GM23338 (cell line): ENCODE measurements at regions not wholly inside any gene's neighbourhood (a gene's known extent, or its start where the extent isn't known, plus 50 kb on each side); places are given as distances from the start of the nearest gene placed in this dataset.

Experiments
- ATAC-seq: fragments of 200-7000 bp; cut with Tn5 transposase; 3 replicates; pipeline ENCODE4 v1.9.1; 2020
- DNase-seq: peaks from one replicate; pipeline ENCODE4 v3.0.0-alpha.2; 2015; ENCODE audit warnings: low spot score
- H2AFZ ChIP-seq: fragments of 200-600 bp; sonication (generic); 2 replicates; pipeline ENCODE4 v1.8.0; 2016; ENCODE audit warnings: antibody characterized with exemption, mild to moderate bottlenecking, moderate library complexity
- H3F3A ChIP-seq: fragments of 200-600 bp; sonication (generic); replicated peaks from 2 replicates; pipeline ENCODE4 v1.8.0; 2017; ENCODE audit warnings: antibody characterized with exemption, mixed run types, low read depth
- H3K27ac ChIP-seq: fragments of 200-600 bp; sonication (generic); 2 replicates; pipeline ENCODE4 v1.6.1; 2016; ENCODE audit warnings: low read depth
- H3K27me3 ChIP-seq: fragments of 200-600 bp; sonication (generic); 2 replicates; pipeline ENCODE4 v1.8.0; 2016; ENCODE audit warnings: mild to moderate bottlenecking, mixed run types, moderate library complexity; ENCODE audit not compliant: insufficient read depth
- H3K36me3 ChIP-seq: fragments of 200-600 bp; sonication (generic); 2 replicates; pipeline ENCODE4 v1.8.0; 2016; ENCODE audit warnings: mild to moderate bottlenecking; ENCODE audit not compliant: insufficient read depth
- H3K4me1 ChIP-seq: fragments of 200-600 bp; sonication (generic); 2 replicates; pipeline ENCODE4 v1.8.0; 2016; ENCODE audit warnings: mild to moderate bottlenecking, moderate library complexity; ENCODE audit not compliant: insufficient read depth
- H3K4me2 ChIP-seq: fragments of 200-600 bp; sonication (generic); 2 replicates; pipeline ENCODE4 v1.7.1; 2017; ENCODE audit warnings: mixed run types
- H3K4me3 ChIP-seq: fragments of 200-600 bp; sonication (generic); 2 replicates; pipeline ENCODE4 v1.6.1; 2016; ENCODE audit warnings: mixed run types
- H3K79me2 ChIP-seq: fragments of 200-600 bp; sonication (generic); replicated peaks from 2 replicates; pipeline ENCODE4 v1.8.0; 2017; ENCODE audit warnings: mild to moderate bottlenecking; ENCODE audit not compliant: insufficient read depth
- H3K9me2 ChIP-seq: fragments of 200-600 bp; sonication (generic); 2 replicates; pipeline ENCODE4 v1.8.0; 2017; ENCODE audit not compliant: insufficient read depth
- H4K20me1 ChIP-seq: fragments of 200-600 bp; sonication (generic); replicated peaks from 2 replicates; pipeline ENCODE4 v1.8.0; 2017; ENCODE audit warnings: mild to moderate bottlenecking; ENCODE audit not compliant: insufficient read depth
- H3K27ac Mint-ChIP-seq: 2 replicates; pipeline ENCODE4 v1.8.0; 2020; ENCODE audit warnings: inconsistent platforms, mild to moderate bottlenecking, moderate library complexity, mixed read lengths
- H3K27me3 Mint-ChIP-seq: 3 replicates; pipeline ENCODE4 v1.8.0; 2022; ENCODE audit warnings: low read depth, mild to moderate bottlenecking, moderate library complexity, mixed read lengths, inconsistent platforms; ENCODE audit not compliant: insufficient read depth, poor library complexity
- H3K36me3 Mint-ChIP-seq: 3 replicates; pipeline ENCODE4 v1.8.0; 2021; ENCODE audit warnings: low read depth, mild to moderate bottlenecking, inconsistent platforms, moderate library complexity, mixed read lengths
- H3K4me1 Mint-ChIP-seq: 3 replicates; pipeline ENCODE4 v1.8.0; 2020; ENCODE audit warnings: mild to moderate bottlenecking, inconsistent platforms, mixed read lengths
- H3K4me3 Mint-ChIP-seq: 3 replicates; pipeline ENCODE4 v1.8.0; 2021; ENCODE audit warnings: moderate library complexity, mild to moderate bottlenecking, inconsistent platforms, mixed read lengths
- H3K9me3 Mint-ChIP-seq: 3 replicates; pipeline ENCODE4 v1.8.0; 2020; ENCODE audit warnings: moderate library complexity, mild to moderate bottlenecking, inconsistent platforms, mixed read lengths
- EZH2phosphoT487 ChIP-seq: fragments of 200-600 bp; sonication (generic); IDR thresholded peaks from one replicate; pipeline ENCODE4 v1.8.1; 2018; ENCODE audit warnings: antibody characterized with exemption; ENCODE audit not compliant: unreplicated experiment
- JUNB ChIP-seq: IDR thresholded peaks from one replicate; pipeline ENCODE4 v1.6.1; 2016; ENCODE audit warnings: antibody characterized with exemption; ENCODE audit not compliant: unreplicated experiment
- POLR2AphosphoS5 ChIP-seq: IDR thresholded peaks from 2 replicates; pipeline ENCODE4 v1.6.1; 2016; ENCODE audit warnings: antibody characterized with exemption, low read depth
- STAT1 ChIP-seq: IDR thresholded peaks from one replicate; pipeline ENCODE4 v1.6.1; 2016; ENCODE audit warnings: antibody characterized with exemption; ENCODE audit not compliant: unreplicated experiment
- ZNF331 ChIP-seq: fragments of 250-450 bp; sonication (Bioruptor Pico); IDR thresholded peaks from 2 replicates; pipeline ENCODE4 v1.5.0; 2020; ENCODE audit warnings: low read depth, mild to moderate bottlenecking, moderate library complexity
- TF ChIP-seq, protein P1 (sequence below): fragments of 250-450 bp; sonication (Bioruptor Pico); IDR thresholded peaks from 2 replicates; pipeline ENCODE4 v1.5.0; 2020; ENCODE audit warnings: mild to moderate bottlenecking, moderate library complexity
- TF ChIP-seq, protein P2 (sequence below): IDR thresholded peaks from 2 replicates; pipeline ENCODE4 v1.6.1; 2016; ENCODE audit warnings: antibody characterized with exemption
- TF ChIP-seq, protein P3 (sequence below), 2 experiments: fragments of 200-600 bp in 1 of 2; sonication (generic) in 1 of 2; conservative IDR thresholded peaks; 2 replicates each; pipeline versions ENCODE4 v1.5.1 to v1.6.1; 2016 to 2017; ENCODE audit warnings: antibody characterized with exemption in 2 of 2, low read depth in 2 of 2, mild to moderate bottlenecking in 2 of 2, moderate library complexity in 1 of 2
- TF ChIP-seq, protein P4 (sequence below): IDR thresholded peaks from one replicate; pipeline ENCODE4 v1.6.1; 2018; ENCODE audit warnings: antibody characterized with exemption; ENCODE audit not compliant: unreplicated experiment

DNA sequence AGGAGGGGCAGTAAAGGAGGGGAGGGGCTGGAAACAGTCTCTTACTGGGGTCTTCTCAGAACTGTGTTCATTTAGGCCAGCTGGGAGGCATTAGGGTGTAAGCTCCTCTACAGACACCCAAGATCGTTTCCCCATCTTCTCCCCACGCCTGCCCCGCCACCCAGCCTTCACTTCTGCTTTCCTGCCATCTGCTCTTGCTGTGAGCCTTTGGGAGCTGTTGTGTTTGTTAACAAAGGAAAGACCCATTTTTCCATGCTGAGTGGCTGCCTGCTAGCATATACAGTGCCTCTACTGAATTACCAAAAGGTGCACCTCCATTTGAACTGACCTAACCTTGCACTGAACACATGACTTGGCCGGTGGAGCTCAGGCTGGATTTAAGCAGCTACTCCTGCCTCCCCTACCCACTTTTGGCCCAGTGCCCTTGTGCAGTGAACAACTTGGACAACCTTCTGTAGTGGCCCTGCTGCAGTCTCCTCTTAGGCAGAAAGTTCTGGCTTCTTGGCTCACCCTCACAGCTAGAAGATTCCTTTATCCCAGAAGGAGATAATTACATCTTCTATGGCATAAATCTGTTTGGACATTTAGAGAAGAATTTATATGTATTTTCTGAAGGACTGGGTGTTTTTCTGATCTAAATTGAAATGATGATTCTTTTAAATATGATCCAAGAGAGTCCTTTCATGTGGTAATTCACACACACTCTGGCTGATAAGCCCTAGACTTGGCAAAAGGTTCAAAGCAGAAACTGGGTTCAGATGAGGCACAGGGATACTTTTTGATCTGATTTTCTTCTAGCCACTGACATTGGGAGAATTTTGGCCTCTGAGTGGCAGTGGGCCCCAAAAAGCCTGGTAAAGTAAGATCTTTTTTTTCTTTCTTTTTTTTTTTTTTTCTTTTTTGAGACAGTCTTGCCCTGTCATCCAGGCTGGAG, 81.9 kb upstream of the HNF1B start:
- Histone ChIP-seq H3K27ac (no peak overlapping the region), H3K4me3 (no peak overlapping the region), H3K9me2 (peaks cover 4% of the 10 kb centered on the region), H3K27me3 (no peaks in the 10 kb centered on the region), H3K4me1 (peaks cover 19% of the 10 kb centered on the region), H3F3A (no peaks in the 10 kb centered on the region), H3K79me2 (no peaks in the 10 kb centered on the region), H2AFZ (no peak overlapping the region), H4K20me1 (no peaks in the 10 kb centered on the region), H3K4me2 (no peak overlapping the region), H3K36me3 (no peaks in the 10 kb centered on the region)
- H3K27ac Mint-ChIP-seq: no peak overlapping the region
- H3K4me1 Mint-ChIP-seq: peaks cover 15% of the 10 kb centered on the region
- no peak for TF ChIP-seq POLR2AphosphoS5
- TF ChIP-seq EZH2phosphoT487: no peak
- TF ChIP-seq, protein P1, sequence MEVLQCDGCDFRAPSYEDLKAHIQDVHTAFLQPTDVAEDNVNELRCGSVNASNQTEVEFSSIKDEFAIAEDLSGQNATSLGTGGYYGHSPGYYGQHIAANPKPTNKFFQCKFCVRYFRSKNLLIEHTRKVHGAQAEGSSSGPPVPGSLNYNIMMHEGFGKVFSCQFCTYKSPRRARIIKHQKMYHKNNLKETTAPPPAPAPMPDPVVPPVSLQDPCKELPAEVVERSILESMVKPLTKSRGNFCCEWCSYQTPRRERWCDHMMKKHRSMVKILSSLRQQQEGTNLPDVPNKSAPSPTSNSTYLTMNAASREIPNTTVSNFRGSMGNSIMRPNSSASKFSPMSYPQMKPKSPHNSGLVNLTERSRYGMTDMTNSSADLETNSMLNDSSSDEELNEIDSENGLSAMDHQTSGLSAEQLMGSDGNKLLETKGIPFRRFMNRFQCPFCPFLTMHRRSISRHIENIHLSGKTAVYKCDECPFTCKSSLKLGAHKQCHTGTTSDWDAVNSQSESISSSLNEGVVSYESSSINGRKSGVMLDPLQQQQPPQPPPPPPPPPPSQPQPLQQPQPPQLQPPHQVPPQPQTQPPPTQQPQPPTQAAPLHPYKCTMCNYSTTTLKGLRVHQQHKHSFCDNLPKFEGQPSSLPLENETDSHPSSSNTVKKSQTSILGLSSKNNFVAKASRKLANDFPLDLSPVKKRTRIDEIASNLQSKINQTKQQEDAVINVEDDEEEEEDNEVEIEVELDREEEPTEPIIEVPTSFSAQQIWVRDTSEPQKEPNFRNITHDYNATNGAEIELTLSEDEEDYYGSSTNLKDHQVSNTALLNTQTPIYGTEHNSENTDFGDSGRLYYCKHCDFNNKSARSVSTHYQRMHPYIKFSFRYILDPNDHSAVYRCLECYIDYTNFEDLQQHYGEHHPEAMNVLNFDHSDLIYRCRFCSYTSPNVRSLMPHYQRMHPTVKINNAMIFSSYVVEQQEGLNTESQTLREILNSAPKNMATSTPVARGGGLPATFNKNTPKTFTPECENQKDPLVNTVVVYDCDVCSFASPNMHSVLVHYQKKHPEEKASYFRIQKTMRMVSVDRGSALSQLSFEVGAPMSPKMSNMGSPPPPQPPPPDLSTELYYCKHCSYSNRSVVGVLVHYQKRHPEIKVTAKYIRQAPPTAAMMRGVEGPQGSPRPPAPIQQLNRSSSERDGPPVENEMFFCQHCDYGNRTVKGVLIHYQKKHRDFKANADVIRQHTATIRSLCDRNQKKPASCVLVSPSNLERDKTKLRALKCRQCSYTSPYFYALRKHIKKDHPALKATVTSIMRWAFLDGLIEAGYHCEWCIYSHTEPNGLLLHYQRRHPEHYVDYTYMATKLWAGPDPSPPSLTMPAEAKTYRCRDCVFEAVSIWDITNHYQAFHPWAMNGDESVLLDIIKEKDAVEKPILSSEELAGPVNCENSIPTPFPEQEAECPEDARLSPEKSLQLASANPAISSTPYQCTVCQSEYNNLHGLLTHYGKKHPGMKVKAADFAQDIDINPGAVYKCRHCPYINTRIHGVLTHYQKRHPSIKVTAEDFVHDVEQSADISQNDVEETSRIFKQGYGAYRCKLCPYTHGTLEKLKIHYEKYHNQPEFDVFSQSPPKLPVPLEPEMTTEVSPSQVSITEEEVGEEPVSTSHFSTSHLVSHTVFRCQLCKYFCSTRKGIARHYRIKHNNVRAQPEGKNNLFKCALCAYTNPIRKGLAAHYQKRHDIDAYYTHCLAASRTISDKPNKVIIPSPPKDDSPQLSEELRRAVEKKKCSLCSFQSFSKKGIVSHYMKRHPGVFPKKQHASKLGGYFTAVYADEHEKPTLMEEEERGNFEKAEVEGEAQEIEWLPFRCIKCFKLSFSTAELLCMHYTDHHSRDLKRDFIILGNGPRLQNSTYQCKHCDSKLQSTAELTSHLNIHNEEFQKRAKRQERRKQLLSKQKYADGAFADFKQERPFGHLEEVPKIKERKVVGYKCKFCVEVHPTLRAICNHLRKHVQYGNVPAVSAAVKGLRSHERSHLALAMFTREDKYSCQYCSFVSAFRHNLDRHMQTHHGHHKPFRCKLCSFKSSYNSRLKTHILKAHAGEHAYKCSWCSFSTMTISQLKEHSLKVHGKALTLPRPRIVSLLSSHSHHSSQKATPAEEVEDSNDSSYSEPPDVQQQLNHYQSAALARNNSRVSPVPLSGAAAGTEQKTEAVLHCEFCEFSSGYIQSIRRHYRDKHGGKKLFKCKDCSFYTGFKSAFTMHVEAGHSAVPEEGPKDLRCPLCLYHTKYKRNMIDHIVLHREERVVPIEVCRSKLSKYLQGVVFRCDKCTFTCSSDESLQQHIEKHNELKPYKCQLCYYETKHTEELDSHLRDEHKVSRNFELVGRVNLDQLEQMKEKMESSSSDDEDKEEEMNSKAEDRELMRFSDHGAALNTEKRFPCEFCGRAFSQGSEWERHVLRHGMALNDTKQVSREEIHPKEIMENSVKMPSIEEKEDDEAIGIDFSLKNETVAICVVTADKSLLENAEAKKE (CRISPR knock-in tag): no peak
- TF ChIP-seq, protein P2, sequence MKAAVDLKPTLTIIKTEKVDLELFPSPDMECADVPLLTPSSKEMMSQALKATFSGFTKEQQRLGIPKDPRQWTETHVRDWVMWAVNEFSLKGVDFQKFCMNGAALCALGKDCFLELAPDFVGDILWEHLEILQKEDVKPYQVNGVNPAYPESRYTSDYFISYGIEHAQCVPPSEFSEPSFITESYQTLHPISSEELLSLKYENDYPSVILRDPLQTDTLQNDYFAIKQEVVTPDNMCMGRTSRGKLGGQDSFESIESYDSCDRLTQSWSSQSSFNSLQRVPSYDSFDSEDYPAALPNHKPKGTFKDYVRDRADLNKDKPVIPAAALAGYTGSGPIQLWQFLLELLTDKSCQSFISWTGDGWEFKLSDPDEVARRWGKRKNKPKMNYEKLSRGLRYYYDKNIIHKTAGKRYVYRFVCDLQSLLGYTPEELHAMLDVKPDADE: no peak
- no peak for TF ChIP-seq JUNB
- TF ChIP-seq, protein P3, sequence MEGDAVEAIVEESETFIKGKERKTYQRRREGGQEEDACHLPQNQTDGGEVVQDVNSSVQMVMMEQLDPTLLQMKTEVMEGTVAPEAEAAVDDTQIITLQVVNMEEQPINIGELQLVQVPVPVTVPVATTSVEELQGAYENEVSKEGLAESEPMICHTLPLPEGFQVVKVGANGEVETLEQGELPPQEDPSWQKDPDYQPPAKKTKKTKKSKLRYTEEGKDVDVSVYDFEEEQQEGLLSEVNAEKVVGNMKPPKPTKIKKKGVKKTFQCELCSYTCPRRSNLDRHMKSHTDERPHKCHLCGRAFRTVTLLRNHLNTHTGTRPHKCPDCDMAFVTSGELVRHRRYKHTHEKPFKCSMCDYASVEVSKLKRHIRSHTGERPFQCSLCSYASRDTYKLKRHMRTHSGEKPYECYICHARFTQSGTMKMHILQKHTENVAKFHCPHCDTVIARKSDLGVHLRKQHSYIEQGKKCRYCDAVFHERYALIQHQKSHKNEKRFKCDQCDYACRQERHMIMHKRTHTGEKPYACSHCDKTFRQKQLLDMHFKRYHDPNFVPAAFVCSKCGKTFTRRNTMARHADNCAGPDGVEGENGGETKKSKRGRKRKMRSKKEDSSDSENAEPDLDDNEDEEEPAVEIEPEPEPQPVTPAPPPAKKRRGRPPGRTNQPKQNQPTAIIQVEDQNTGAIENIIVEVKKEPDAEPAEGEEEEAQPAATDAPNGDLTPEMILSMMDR (conservative IDR thresholded peaks at IDR 0.05; ENCODE audit: low read depth in 2 of 2): no peak
- no peak for TF ChIP-seq ZNF331 (CRISPR knock-in tag)
- TF ChIP-seq, protein P4, sequence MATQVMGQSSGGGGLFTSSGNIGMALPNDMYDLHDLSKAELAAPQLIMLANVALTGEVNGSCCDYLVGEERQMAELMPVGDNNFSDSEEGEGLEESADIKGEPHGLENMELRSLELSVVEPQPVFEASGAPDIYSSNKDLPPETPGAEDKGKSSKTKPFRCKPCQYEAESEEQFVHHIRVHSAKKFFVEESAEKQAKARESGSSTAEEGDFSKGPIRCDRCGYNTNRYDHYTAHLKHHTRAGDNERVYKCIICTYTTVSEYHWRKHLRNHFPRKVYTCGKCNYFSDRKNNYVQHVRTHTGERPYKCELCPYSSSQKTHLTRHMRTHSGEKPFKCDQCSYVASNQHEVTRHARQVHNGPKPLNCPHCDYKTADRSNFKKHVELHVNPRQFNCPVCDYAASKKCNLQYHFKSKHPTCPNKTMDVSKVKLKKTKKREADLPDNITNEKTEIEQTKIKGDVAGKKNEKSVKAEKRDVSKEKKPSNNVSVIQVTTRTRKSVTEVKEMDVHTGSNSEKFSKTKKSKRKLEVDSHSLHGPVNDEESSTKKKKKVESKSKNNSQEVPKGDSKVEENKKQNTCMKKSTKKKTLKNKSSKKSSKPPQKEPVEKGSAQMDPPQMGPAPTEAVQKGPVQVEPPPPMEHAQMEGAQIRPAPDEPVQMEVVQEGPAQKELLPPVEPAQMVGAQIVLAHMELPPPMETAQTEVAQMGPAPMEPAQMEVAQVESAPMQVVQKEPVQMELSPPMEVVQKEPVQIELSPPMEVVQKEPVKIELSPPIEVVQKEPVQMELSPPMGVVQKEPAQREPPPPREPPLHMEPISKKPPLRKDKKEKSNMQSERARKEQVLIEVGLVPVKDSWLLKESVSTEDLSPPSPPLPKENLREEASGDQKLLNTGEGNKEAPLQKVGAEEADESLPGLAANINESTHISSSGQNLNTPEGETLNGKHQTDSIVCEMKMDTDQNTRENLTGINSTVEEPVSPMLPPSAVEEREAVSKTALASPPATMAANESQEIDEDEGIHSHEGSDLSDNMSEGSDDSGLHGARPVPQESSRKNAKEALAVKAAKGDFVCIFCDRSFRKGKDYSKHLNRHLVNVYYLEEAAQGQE: no peak
- no peak for TF ChIP-seq STAT1
- peaks cover 12% of the 10 kb centered on the region for H3K27me3 Mint-ChIP-seq
- no peak overlapping the region for H3K4me3 Mint-ChIP-seq
- no peaks in the 10 kb centered on the region; the same call in 1 of the 3 replicates for H3K9me3 Mint-ChIP-seq
- no peaks in the 10 kb centered on the region for H3K36me3 Mint-ChIP-seq
- no peak for DNase-seq
- ATAC-seq: no peak
